CD4-positive, alpha-beta T cell treated with Interleukin-12 subunit alpha and Interleukin-12 subunit beta, for 1 hour (primary cell): ENCODE measurements at regions not wholly inside any gene's neighbourhood (a gene's known extent, or its start where the extent isn't known, plus 50 kb on each side); places are given as distances from the start of the nearest gene placed in this dataset.

Experiments used
- DNase-seq: peaks from one replicate; pipeline ENCODE4 v3.0.0-alpha.2; 2020

- no peak for DNase-seq
Observed at GRCh38 chr2:18503376-18504228, 56.9 kb downstream of the RDH14 start.

- no peak for DNase-seq
Observed at GRCh38 chr2:18502142-18502541, 58.3 kb downstream of the RDH14 start.

GRCh38 chr2:18501729-18502128 is 58.7 kb downstream of the RDH14 start:
- no peak for DNase-seq

GRCh38 chr2:18501156-18501555 is 59.3 kb downstream of the RDH14 start:
- DNase-seq, result no peak

- DNase-seq, result no peak
Observed at GRCh38 chr2:18500333-18500732, 60.1 kb downstream of the RDH14 start.

GRCh38 chr2:18498531-18498930 is 61.9 kb downstream of the RDH14 start:
- no peak for DNase-seq

GRCh38 chr2:18496516-18496915 is 63.9 kb downstream of the RDH14 start:
- DNase-seq, result no peak

GRCh38 chr2:18495058-18495457 is 65.4 kb downstream of the RDH14 start:
- DNase-seq, result no peak

- DNase-seq, result no peak
Observed at GRCh38 chr2:18492721-18493120, 67.7 kb downstream of the RDH14 start.

- DNase-seq, result no peak
Observed at GRCh38 chr2:18491577-18491976, 68.9 kb downstream of the RDH14 start.

- DNase-seq, result no peak
Observed at GRCh38 chr2:18490901-18491300, 69.6 kb downstream of the RDH14 start.

GRCh38 chr2:18487106-18487913 is 73.1 kb downstream of the RDH14 start:
- DNase-seq, result no peak

GRCh38 chr2:18484625-18485024 is 75.8 kb downstream of the RDH14 start:
- no peak for DNase-seq

GRCh38 chr2:18483896-18484295 is 76.6 kb downstream of the RDH14 start:
- DNase-seq, result no peak

- DNase-seq, result no peak
Observed at GRCh38 chr2:18482666-18483065, 77.8 kb downstream of the RDH14 start.

GRCh38 chr2:18479947-18480369 is 80.5 kb downstream of the RDH14 start:
- no peak for DNase-seq

GRCh38 chr2:18477293-18477692 is 83.2 kb downstream of the RDH14 start:
- no peak for DNase-seq

GRCh38 chr2:18476484-18476883 is 84.0 kb downstream of the RDH14 start:
- DNase-seq, result no peak

GRCh38 chr2:18475884-18476283 is 84.6 kb downstream of the RDH14 start:
- DNase-seq, result no peak

GRCh38 chr2:18474700-18475099 is 85.8 kb downstream of the RDH14 start:
- no peak for DNase-seq

GRCh38 chr2:18473241-18474181 is 86.9 kb downstream of the RDH14 start:
- no peak for DNase-seq

GRCh38 chr2:18467749-18468360 is 92.6 kb downstream of the RDH14 start:
- DNase-seq, result no peak
